ENCODE measurements at regions not wholly inside any gene's neighbourhood (a gene's known extent, or its start where the extent isn't known, plus 50 kb on each side); places are given as distances from the start of the nearest gene placed in this dataset.

- DNase-seq (ENCODE audit: low read depth, low spot score) = no peak
- POLR2A ChIA-PET = no interaction called here
- no peak for TF ChIP-seq CTCF (IDR thresholded peaks at IDR 0.05; ENCODE audit: low read depth, low read length)
- Histone ChIP-seq H3K27ac (ENCODE audit: low read depth, low read length) (no peak overlapping the region), H3K27me3 (ENCODE audit: control insufficient read depth, insufficient read depth, low read length) (no peaks in the 10 kb centered on the region), H3K9me3 (ENCODE audit: control insufficient read depth, insufficient read depth, low read length) (peaks cover 6% of the 10 kb centered on the region), H3K4me3 (ENCODE audit: low read depth, low read length) (no peak overlapping the region)
- CTCF ChIA-PET = no interaction called here
These were observed 177.5 kb downstream of the AASDH start for GRCh38 chr4:56209767-56210166.

- no peak overlapping the region for H3K27ac ChIP-seq (ENCODE audit: low read depth, low read length)
- H3K4me3 ChIP-seq (ENCODE audit: low read depth, low read length) = no peak overlapping the region
- CTCF ChIA-PET = no interaction called here
- no peak for TF ChIP-seq CTCF (IDR thresholded peaks at IDR 0.05; ENCODE audit: low read depth, low read length)
- POLR2A ChIA-PET = no interaction called here
- no peak for DNase-seq (ENCODE audit: low read depth, low spot score)
- H3K27me3 ChIP-seq (ENCODE audit: control insufficient read depth, insufficient read depth, low read length) = no peaks in the 10 kb centered on the region
- H3K9me3 ChIP-seq (ENCODE audit: control insufficient read depth, insufficient read depth, low read length) = peaks cover 6% of the 10 kb centered on the region
These were observed 179.2 kb downstream of the AASDH start for GRCh38 chr4:56208103-56208502.

GRCh38 chr4:56206258-56206657 is 181.0 kb downstream of the AASDH start:
- ChIA-PET CTCF (no interaction called here), POLR2A (no interaction called here)

GRCh38 chr4:56200275-56200674 is 187.0 kb downstream of the AASDH start:
- no peak for DNase-seq (ENCODE audit: low read depth, low spot score)
- Histone ChIP-seq H3K4me3 (ENCODE audit: low read depth, low read length) (no peak overlapping the region), H3K9me3 (ENCODE audit: control insufficient read depth, insufficient read depth, low read length) (no peaks in the 10 kb centered on the region), H3K27ac (ENCODE audit: low read depth, low read length) (no peak overlapping the region), H3K27me3 (ENCODE audit: control insufficient read depth, insufficient read depth, low read length) (no peaks in the 10 kb centered on the region)
- no peak for TF ChIP-seq CTCF (IDR thresholded peaks at IDR 0.05; ENCODE audit: low read depth, low read length)
- ChIA-PET POLR2A (no interaction called here), CTCF (no interaction called here)

More at GRCh38 chr4:56206258-56206657, 181.0 kb downstream of the AASDH start:
- Histone ChIP-seq H3K9me3 (ENCODE audit: control insufficient read depth, insufficient read depth, low read length) (peaks cover 2% of the 10 kb centered on the region), H3K4me3 (ENCODE audit: low read depth, low read length) (no peak overlapping the region), H3K27ac (ENCODE audit: low read depth, low read length) (no peak overlapping the region), H3K27me3 (ENCODE audit: control insufficient read depth, insufficient read depth, low read length) (no peaks in the 10 kb centered on the region)
- no peak for DNase-seq (ENCODE audit: low read depth, low spot score)
- no peak for TF ChIP-seq CTCF (IDR thresholded peaks at IDR 0.05; ENCODE audit: low read depth, low read length)

GRCh38 chr4:56198265-56198664 is 189.0 kb downstream of the AASDH start:
- no peaks in the 10 kb centered on the region for H3K27me3 ChIP-seq (ENCODE audit: control insufficient read depth, insufficient read depth, low read length)
- DNase-seq (ENCODE audit: low read depth, low spot score) = no peak
- H3K27ac ChIP-seq (ENCODE audit: low read depth, low read length) = no peak overlapping the region
- CTCF ChIA-PET = no interaction called here
- no peaks in the 10 kb centered on the region for H3K9me3 ChIP-seq (ENCODE audit: control insufficient read depth, insufficient read depth, low read length)
- POLR2A ChIA-PET = no interaction called here
- no peak overlapping the region for H3K4me3 ChIP-seq (ENCODE audit: low read depth, low read length)
- no peak for TF ChIP-seq CTCF (IDR thresholded peaks at IDR 0.05; ENCODE audit: low read depth, low read length)

All from AG04450 (cell line).